ENCODE measurements at regions not wholly inside any gene's neighbourhood (a gene's known extent, or its start where the extent isn't known, plus 50 kb on each side); places are given as distances from the start of the nearest gene placed in this dataset.

DNA sequence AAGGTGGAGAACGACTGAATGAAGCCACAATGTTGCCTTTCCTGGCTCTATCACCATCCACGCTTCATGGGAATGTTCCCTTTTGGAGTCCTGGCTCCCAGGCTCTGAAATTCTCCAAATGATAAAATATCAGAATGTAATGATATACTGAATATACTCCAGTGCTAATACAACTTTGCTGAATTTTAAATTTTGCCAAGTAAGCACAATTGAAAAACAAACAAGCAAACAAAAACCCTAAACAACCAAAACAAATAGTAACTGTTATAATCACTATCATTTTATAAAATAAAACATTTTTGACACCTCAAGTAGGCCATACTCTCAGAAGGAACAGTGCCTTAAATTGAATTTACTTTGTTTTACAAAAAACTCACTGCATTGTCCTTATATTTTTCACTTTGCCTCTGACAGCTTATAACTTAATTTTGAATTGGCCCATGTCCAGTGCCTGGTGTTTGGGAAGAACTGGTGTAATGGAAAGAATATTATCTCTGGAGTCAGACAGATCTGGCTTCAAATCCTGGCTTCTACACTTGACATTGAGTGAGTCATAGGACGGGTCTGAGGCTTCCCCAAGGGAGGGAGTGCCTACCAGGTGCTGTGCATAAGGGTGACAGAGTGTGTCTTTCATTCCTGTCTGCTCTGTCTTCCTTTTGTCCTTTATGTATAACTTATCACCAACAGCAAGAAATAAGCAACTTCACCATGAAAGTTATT lies 698.3 kb downstream of the EPM2A start:
- TF ChIP-seq, protein P1, sequence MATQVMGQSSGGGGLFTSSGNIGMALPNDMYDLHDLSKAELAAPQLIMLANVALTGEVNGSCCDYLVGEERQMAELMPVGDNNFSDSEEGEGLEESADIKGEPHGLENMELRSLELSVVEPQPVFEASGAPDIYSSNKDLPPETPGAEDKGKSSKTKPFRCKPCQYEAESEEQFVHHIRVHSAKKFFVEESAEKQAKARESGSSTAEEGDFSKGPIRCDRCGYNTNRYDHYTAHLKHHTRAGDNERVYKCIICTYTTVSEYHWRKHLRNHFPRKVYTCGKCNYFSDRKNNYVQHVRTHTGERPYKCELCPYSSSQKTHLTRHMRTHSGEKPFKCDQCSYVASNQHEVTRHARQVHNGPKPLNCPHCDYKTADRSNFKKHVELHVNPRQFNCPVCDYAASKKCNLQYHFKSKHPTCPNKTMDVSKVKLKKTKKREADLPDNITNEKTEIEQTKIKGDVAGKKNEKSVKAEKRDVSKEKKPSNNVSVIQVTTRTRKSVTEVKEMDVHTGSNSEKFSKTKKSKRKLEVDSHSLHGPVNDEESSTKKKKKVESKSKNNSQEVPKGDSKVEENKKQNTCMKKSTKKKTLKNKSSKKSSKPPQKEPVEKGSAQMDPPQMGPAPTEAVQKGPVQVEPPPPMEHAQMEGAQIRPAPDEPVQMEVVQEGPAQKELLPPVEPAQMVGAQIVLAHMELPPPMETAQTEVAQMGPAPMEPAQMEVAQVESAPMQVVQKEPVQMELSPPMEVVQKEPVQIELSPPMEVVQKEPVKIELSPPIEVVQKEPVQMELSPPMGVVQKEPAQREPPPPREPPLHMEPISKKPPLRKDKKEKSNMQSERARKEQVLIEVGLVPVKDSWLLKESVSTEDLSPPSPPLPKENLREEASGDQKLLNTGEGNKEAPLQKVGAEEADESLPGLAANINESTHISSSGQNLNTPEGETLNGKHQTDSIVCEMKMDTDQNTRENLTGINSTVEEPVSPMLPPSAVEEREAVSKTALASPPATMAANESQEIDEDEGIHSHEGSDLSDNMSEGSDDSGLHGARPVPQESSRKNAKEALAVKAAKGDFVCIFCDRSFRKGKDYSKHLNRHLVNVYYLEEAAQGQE (IDR thresholded peaks at IDR 0.05) = no peak
- TF ChIP-seq SP1 (IDR thresholded peaks at IDR 0.05) (no peak), RAD21 (IDR thresholded peaks at IDR 0.05) (no peak)
- TF ChIP-seq, protein P2, sequence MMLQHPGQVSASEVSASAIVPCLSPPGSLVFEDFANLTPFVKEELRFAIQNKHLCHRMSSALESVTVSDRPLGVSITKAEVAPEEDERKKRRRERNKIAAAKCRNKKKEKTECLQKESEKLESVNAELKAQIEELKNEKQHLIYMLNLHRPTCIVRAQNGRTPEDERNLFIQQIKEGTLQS (IDR thresholded peaks at IDR 0.05) = no peak
- WGBS = 84% methylated on average over 3 of the region's 3 CpGs
- no peak overlapping the region for H3K27ac ChIP-seq (ENCODE audit: low read depth in 1 of 2, low read length in 2 of 2)
- no peaks in the 10 kb centered on the region for H3K36me3 ChIP-seq (ENCODE audit: control insufficient read depth in 4 of 4, insufficient read depth in 3 of 4, low read depth in 1 of 4, low read length in 3 of 4)
- no peak for DNase-seq (ENCODE audit: low spot score)
- H3K9ac ChIP-seq (ENCODE audit: low read depth in 1 of 2, low read length in 2 of 2) = no peak overlapping the region
- no peaks in the 10 kb centered on the region for H3K27me3 ChIP-seq (ENCODE audit: control insufficient read depth in 4 of 4, insufficient read depth in 4 of 4, low read length in 3 of 4)
- H3K9me3 ChIP-seq (ENCODE audit: control insufficient read depth in 4 of 4, low read length in 3 of 4) = no peaks in the 10 kb centered on the region
- no peak overlapping the region for H3K4me3 ChIP-seq (ENCODE audit: low read depth in 1 of 3, low read length in 3 of 3)
- H3K4me1 ChIP-seq (ENCODE audit: control insufficient read depth in 4 of 4, insufficient read depth in 4 of 4, low read length in 3 of 4) = peaks cover 0 to 5% (median 0%) of the 10 kb centered on the region in 4 donors

DNA sequence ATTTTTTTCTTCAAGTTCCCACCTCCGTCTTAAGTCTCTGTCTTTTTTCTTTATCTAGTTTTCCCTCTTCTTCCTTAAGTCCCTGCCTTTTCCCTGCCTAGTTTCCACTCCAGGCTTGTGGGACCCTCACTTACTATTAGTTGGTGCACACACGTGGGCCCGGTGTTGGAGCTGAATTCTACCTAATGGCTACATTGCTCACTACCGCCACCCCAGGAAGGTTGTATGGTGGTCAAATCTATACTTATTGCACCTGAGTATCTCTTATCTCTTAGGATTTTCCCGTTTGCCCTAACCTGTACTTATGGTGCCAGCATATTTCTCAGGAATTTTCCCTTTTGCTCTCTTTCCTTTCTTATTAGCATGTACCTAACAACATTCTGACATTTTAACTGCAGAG lies 692.8 kb downstream of the EPM2A start:
- H3K27me3 ChIP-seq (ENCODE audit: control insufficient read depth in 4 of 4, insufficient read depth in 4 of 4, low read length in 3 of 4) = no peaks in the 10 kb centered on the region
- H3K9me3 ChIP-seq (ENCODE audit: control insufficient read depth in 4 of 4, low read length in 3 of 4) = no peaks in the 10 kb centered on the region
- 94% methylated on average over 5 of the region's 5 CpGs for WGBS
- peaks cover 0 to 7% (median 2%) of the 10 kb centered on the region in 4 donors for H3K4me1 ChIP-seq (ENCODE audit: control insufficient read depth in 4 of 4, insufficient read depth in 4 of 4, low read length in 3 of 4)
- no peak overlapping the region for H3K4me3 ChIP-seq (ENCODE audit: low read depth in 1 of 3, low read length in 3 of 3)
- no peaks in the 10 kb centered on the region for H3K36me3 ChIP-seq (ENCODE audit: control insufficient read depth in 4 of 4, insufficient read depth in 3 of 4, low read depth in 1 of 4, low read length in 3 of 4)
- TF ChIP-seq, protein P3, sequence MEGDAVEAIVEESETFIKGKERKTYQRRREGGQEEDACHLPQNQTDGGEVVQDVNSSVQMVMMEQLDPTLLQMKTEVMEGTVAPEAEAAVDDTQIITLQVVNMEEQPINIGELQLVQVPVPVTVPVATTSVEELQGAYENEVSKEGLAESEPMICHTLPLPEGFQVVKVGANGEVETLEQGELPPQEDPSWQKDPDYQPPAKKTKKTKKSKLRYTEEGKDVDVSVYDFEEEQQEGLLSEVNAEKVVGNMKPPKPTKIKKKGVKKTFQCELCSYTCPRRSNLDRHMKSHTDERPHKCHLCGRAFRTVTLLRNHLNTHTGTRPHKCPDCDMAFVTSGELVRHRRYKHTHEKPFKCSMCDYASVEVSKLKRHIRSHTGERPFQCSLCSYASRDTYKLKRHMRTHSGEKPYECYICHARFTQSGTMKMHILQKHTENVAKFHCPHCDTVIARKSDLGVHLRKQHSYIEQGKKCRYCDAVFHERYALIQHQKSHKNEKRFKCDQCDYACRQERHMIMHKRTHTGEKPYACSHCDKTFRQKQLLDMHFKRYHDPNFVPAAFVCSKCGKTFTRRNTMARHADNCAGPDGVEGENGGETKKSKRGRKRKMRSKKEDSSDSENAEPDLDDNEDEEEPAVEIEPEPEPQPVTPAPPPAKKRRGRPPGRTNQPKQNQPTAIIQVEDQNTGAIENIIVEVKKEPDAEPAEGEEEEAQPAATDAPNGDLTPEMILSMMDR (IDR thresholded peaks at IDR 0.05; ENCODE audit: low read depth, low read length, missing input control) = no peak
- no peak for TF ChIP-seq TAF1 (conservative IDR thresholded peaks at IDR 0.05)
- TF ChIP-seq, protein P4, sequence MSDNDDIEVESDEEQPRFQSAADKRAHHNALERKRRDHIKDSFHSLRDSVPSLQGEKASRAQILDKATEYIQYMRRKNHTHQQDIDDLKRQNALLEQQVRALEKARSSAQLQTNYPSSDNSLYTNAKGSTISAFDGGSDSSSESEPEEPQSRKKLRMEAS (IDR thresholded peaks at IDR 0.05) = no peak
- TF ChIP-seq SP1 (IDR thresholded peaks at IDR 0.05) = no peak
- TF ChIP-seq, protein P2 (IDR thresholded peaks at IDR 0.05) = no peak
- TF ChIP-seq, protein P5, sequence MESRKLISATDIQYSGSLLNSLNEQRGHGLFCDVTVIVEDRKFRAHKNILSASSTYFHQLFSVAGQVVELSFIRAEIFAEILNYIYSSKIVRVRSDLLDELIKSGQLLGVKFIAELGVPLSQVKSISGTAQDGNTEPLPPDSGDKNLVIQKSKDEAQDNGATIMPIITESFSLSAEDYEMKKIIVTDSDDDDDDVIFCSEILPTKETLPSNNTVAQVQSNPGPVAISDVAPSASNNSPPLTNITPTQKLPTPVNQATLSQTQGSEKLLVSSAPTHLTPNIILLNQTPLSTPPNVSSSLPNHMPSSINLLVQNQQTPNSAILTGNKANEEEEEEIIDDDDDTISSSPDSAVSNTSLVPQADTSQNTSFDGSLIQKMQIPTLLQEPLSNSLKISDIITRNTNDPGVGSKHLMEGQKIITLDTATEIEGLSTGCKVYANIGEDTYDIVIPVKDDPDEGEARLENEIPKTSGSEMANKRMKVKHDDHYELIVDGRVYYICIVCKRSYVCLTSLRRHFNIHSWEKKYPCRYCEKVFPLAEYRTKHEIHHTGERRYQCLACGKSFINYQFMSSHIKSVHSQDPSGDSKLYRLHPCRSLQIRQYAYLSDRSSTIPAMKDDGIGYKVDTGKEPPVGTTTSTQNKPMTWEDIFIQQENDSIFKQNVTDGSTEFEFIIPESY (IDR thresholded peaks at IDR 0.05) = no peak
- TF ChIP-seq HNF4G (IDR thresholded peaks at IDR 0.05) = no peak
- TF ChIP-seq FOXA2 (IDR thresholded peaks at IDR 0.05) = no peak
- no peak for TF ChIP-seq NR2F2 (IDR thresholded peaks at IDR 0.05)
- TF ChIP-seq GABPA (IDR thresholded peaks at IDR 0.05 in 1 of 2, conservative IDR thresholded peaks at IDR 0.05 in 1 of 2) = no peak
- no peak for TF ChIP-seq FOXA1 (IDR thresholded peaks at IDR 0.05)
- TF ChIP-seq RAD21 (IDR thresholded peaks at IDR 0.05) = no peak
- TF ChIP-seq YY1 (IDR thresholded peaks at IDR 0.05) = no peak
- TF ChIP-seq RXRA (IDR thresholded peaks at IDR 0.05) = no peak
- TF ChIP-seq, protein P1 (IDR thresholded peaks at IDR 0.05) = no peak
- TF ChIP-seq EGR1 (IDR thresholded peaks at IDR 0.05; ENCODE audit: low read depth in 2 of 2) = no peak
- no peak for TF ChIP-seq JUND (IDR thresholded peaks at IDR 0.05)
- TF ChIP-seq HNF4A (conservative IDR thresholded peaks at IDR 0.05) = no peak
- no peak for DNase-seq (ENCODE audit: low spot score)
- no peak overlapping the region for H3K9ac ChIP-seq (ENCODE audit: low read depth in 1 of 2, low read length in 2 of 2)
- H3K27ac ChIP-seq (ENCODE audit: low read depth in 1 of 2, low read length in 2 of 2) = no peak overlapping the region

All from liver (tissue), 8 donors.